Astrocyte (in vitro differentiated cells and primary cell): ENCODE measurements at regions not wholly inside any gene's neighbourhood (a gene's known extent, or its start where the extent isn't known, plus 50 kb on each side); places are given as distances from the start of the nearest gene placed in this dataset.

Experiments
- CTCF ChIP-seq: IDR thresholded peaks from 2 replicates; pipeline ENCODE4 v1.5.1; 2011; ENCODE audit warnings: low read depth, mild to moderate bottlenecking, inconsistent platforms, low read length, moderate library complexity; ENCODE audit not compliant: insufficient read depth
- EZH2 ChIP-seq: IDR thresholded peaks from 2 replicates; pipeline ENCODE4 v1.6.1; 2012; ENCODE audit warnings: mild to moderate bottlenecking, low read length, inconsistent platforms; ENCODE audit not compliant: insufficient read depth

- TF ChIP-seq CTCF (no peak), EZH2 (no peak)
These were observed 353.3 kb downstream of the GRIN2B start for GRCh38 chr12:13628067-13628466.
